HEK293 (cell line): ENCODE measurements at regions not wholly inside any gene's neighbourhood (a gene's known extent, or its start where the extent isn't known, plus 50 kb on each side); places are given as distances from the start of the nearest gene placed in this dataset.

Source experiments
- CTCF ChIA-PET: fragments of 350-600 bp; formaldehyde crosslinking; extraction: SDS; loops from one replicate; lab custom pipeline; 2021; ENCODE audit warnings: antibody characterized with exemption; lab: Yijun Ruan, JAX
- POLR2A ChIA-PET: fragments of 300-600 bp; formaldehyde crosslinking; extraction: SDS; loops from one replicate; lab custom pipeline; 2020; ENCODE audit warnings: antibody characterized with exemption, inconsistent platforms; lab: Yijun Ruan, JAX
- H3K27ac ChIP-seq: fragments of 200-500 bp; sonication (Bioruptor generic); 2 replicates; pipeline ENCODE4 v1.5.1; 2014; ENCODE audit warnings: low read depth, low read length, control low read depth, inconsistent platforms; ENCODE audit errors: extremely low read depth
- H3K36me3 ChIP-seq, 2 experiments: fragments of 200-500 bp in 1 of 2; sonication (Bioruptor generic) in 1 of 2; 1 replicate in 1 of 2; 2 replicates in 1 of 2; pipeline ENCODE4 v1.5.1; 2014 to 2017; ENCODE audit warnings: inconsistent platforms in 2 of 2, low read length in 2 of 2; ENCODE audit not compliant: control insufficient read depth in 2 of 2, insufficient read depth in 1 of 2
- H3K4me1 ChIP-seq: fragments of 200-500 bp; sonication (Bioruptor generic); 2 replicates; pipeline ENCODE4 v1.5.1; 2014; ENCODE audit warnings: mild to moderate bottlenecking, low read length, inconsistent platforms; ENCODE audit not compliant: control insufficient read depth, insufficient read depth
- H3K4me3 ChIP-seq: 2 replicates; pipeline ENCODE4 v1.5.1; 2011; ENCODE audit warnings: low read depth, mild to moderate bottlenecking, control low read depth, low read length, moderate library complexity
- H3K9me3 ChIP-seq: fragments of 200-500 bp; sonication (Bioruptor generic); 2 replicates; pipeline ENCODE4 v1.5.1; 2014; ENCODE audit warnings: low read depth, low read length, inconsistent platforms; ENCODE audit not compliant: control insufficient read depth, insufficient read depth
- GLI4 ChIP-seq: fragments of 450-650 bp; formaldehyde crosslinking; IDR thresholded peaks from 2 replicates; pipeline ENCODE4 v1.5.1; 2016; ENCODE audit warnings: missing biosample characterization, missing genetic modification characterization
- KLF7 ChIP-seq: fragments of 450-650 bp; formaldehyde crosslinking; IDR thresholded peaks from 2 replicates; pipeline ENCODE4 v1.5.1; 2016; ENCODE audit warnings: missing biosample characterization, missing genetic modification characterization, borderline replicate concordance
- KLF8 ChIP-seq: fragments of 450-650 bp; formaldehyde crosslinking; IDR thresholded peaks from 2 replicates; pipeline ENCODE4 v1.5.1; 2016; ENCODE audit warnings: missing biosample characterization, missing genetic modification characterization
- KLF9 ChIP-seq: fragments of 450-650 bp; formaldehyde crosslinking; IDR thresholded peaks from 2 replicates; pipeline ENCODE4 v1.5.1; 2016; ENCODE audit warnings: missing biosample characterization, missing genetic modification characterization, low read depth
- OSR2 ChIP-seq: fragments of 450-650 bp; formaldehyde crosslinking; IDR thresholded peaks from 2 replicates; pipeline ENCODE4 v1.5.1; 2016; ENCODE audit warnings: missing biosample characterization, missing genetic modification characterization
- PATZ1 ChIP-seq: fragments of 450-650 bp; formaldehyde crosslinking; IDR thresholded peaks from 2 replicates; pipeline ENCODE4 v1.5.1; 2016; ENCODE audit warnings: missing biosample characterization, missing genetic modification characterization
- PBX3 ChIP-seq: sonication (generic); formaldehyde crosslinking; IDR thresholded peaks from 2 replicates; pipeline ENCODE4 v1.8.1; 2022; ENCODE audit warnings: mild to moderate bottlenecking, moderate library complexity, missing genetic modification reagents
- SALL2 ChIP-seq: fragments of 450-650 bp; formaldehyde crosslinking; IDR thresholded peaks from 2 replicates; pipeline ENCODE4 v1.5.0; 2017; ENCODE audit warnings: missing biosample characterization, mild to moderate bottlenecking, missing genetic modification characterization, borderline replicate concordance
- SP7 ChIP-seq: fragments of 450-650 bp; formaldehyde crosslinking; IDR thresholded peaks from 2 replicates; pipeline ENCODE4 v1.5.1; 2016; ENCODE audit warnings: missing biosample characterization, missing genetic modification characterization
- TCF7L2 ChIP-seq: IDR thresholded peaks from 2 replicates; pipeline ENCODE4 v1.6.1; 2011; ENCODE audit warnings: low read depth, mild to moderate bottlenecking, inconsistent platforms, low read length, moderate library complexity, borderline replicate concordance
- ZBTB26 ChIP-seq: fragments of 450-650 bp; formaldehyde crosslinking; optimal IDR thresholded peaks from 2 replicates; pipeline ENCODE3; 2016; ENCODE audit warnings: missing biosample characterization, mild to moderate bottlenecking, missing genetic modification characterization
- ZBTB7A ChIP-seq: fragments of 450-650 bp; formaldehyde crosslinking; IDR thresholded peaks from 2 replicates; pipeline ENCODE4 v1.5.1; 2016; ENCODE audit warnings: low read depth, missing biosample characterization, missing genetic modification characterization
- ZNF112 ChIP-seq: fragments of 450-650 bp; formaldehyde crosslinking; IDR thresholded peaks from 2 replicates; pipeline ENCODE4 v1.5.0; 2017; ENCODE audit warnings: missing biosample characterization, missing genetic modification characterization
- ZNF157 ChIP-seq: fragments of 450-650 bp; formaldehyde crosslinking; IDR thresholded peaks from 2 replicates; pipeline ENCODE4 v1.5.1; 2016; ENCODE audit warnings: missing biosample characterization, missing genetic modification characterization
- ZNF19 ChIP-seq: fragments of 450-650 bp; formaldehyde crosslinking; IDR thresholded peaks from 2 replicates; pipeline ENCODE4; 2016; ENCODE audit warnings: missing biosample characterization, missing genetic modification characterization, low read depth
- ZNF221 ChIP-seq: fragments of 450-650 bp; formaldehyde crosslinking; IDR thresholded peaks from 2 replicates; pipeline ENCODE4 v1.5.1; 2017; ENCODE audit warnings: missing biosample characterization, missing genetic modification characterization, borderline replicate concordance
- ZNF24 ChIP-seq: fragments of 450-650 bp; formaldehyde crosslinking; IDR thresholded peaks from 2 replicates; pipeline ENCODE4 v1.5.1; 2016; ENCODE audit warnings: missing biosample characterization, missing genetic modification characterization
- ZNF510 ChIP-seq: fragments of 450-650 bp; formaldehyde crosslinking; IDR thresholded peaks from 2 replicates; pipeline ENCODE4 v1.5.1; 2018; ENCODE audit warnings: mild to moderate bottlenecking, missing genetic modification characterization, missing biosample characterization; ENCODE audit not compliant: insufficient replicate concordance
- ZNF529 ChIP-seq: fragments of 450-650 bp; formaldehyde crosslinking; IDR thresholded peaks from 2 replicates; pipeline ENCODE4 v1.5.1; 2017; ENCODE audit warnings: missing genetic modification characterization, missing biosample characterization; ENCODE audit not compliant: insufficient replicate concordance
- ZNF639 ChIP-seq: fragments of 450-650 bp; formaldehyde crosslinking; IDR thresholded peaks from 2 replicates; pipeline ENCODE4 v1.5.1; 2016; ENCODE audit warnings: missing biosample characterization, missing genetic modification characterization
- ZNF776 ChIP-seq: fragments of 450-650 bp; formaldehyde crosslinking; IDR thresholded peaks from 2 replicates; pipeline ENCODE4 v1.5.0; 2017; ENCODE audit warnings: missing biosample characterization, missing genetic modification characterization, borderline replicate concordance
- ZSCAN18 ChIP-seq: fragments of 450-650 bp; formaldehyde crosslinking; IDR thresholded peaks from 2 replicates; pipeline ENCODE4 v1.5.1; 2016; ENCODE audit warnings: missing biosample characterization, missing genetic modification characterization

- TF ChIP-seq ZNF639: no peak
- no peak for TF ChIP-seq GLI4 (tag by site-specific recombination)
- no peak for TF ChIP-seq PBX3 (CRISPR knock-in tag)
- TF ChIP-seq ZBTB7A (tag by site-specific recombination): no peak
- TF ChIP-seq KLF7 (tag by site-specific recombination): no peak
- TF ChIP-seq TCF7L2: no peak
- TF ChIP-seq ZNF776 (tag by site-specific recombination): no peak
Measured at GRCh38 chr1:185420588-185421081, 103.6 kb upstream of the IVNS1ABP start (continued).

GRCh38 chr1:185419718-185420117, 102.7 kb upstream of the IVNS1ABP start:
- Histone ChIP-seq H3K9me3 (no peaks in the 10 kb centered on the region), H3K4me3 (no peak overlapping the region), H3K27ac (no peak overlapping the region), H3K36me3 (no peaks in the 10 kb centered on the region), H3K4me1 (no peaks in the 10 kb centered on the region)
- TF ChIP-seq ZNF510 (tag by site-specific recombination): no peak
- no peak for TF ChIP-seq GLI4 (tag by site-specific recombination)
- TF ChIP-seq PATZ1 (tag by site-specific recombination): no peak
- no peak for TF ChIP-seq ZBTB7A (tag by site-specific recombination)
- no peak for TF ChIP-seq ZNF112 (tag by site-specific recombination)
- no peak for TF ChIP-seq KLF8 (tag by site-specific recombination)
- TF ChIP-seq KLF9 (tag by site-specific recombination): no peak
- TF ChIP-seq OSR2: no peak
- no peak for TF ChIP-seq SP7 (tag by site-specific recombination)
- TF ChIP-seq ZNF24 (tag by site-specific recombination): no peak
- no peak for TF ChIP-seq ZNF221 (tag by site-specific recombination)
- TF ChIP-seq ZBTB26 (tag by site-specific recombination): no peak
- no peak for TF ChIP-seq ZNF157 (tag by site-specific recombination)
- TF ChIP-seq KLF7 (tag by site-specific recombination): no peak
- ChIA-PET POLR2A (no interaction called here), CTCF (no interaction called here)

- no peaks in the 10 kb centered on the region for H3K4me1 ChIP-seq
- no peaks in the 10 kb centered on the region for H3K9me3 ChIP-seq
- H3K36me3 ChIP-seq: no peaks in the 10 kb centered on the region
- TF ChIP-seq SALL2 (tag by site-specific recombination) (no peak), ZNF19 (tag by site-specific recombination) (no peak), ZSCAN18 (tag by site-specific recombination) (no peak), ZNF529 (no peak)
- ChIA-PET POLR2A (no interaction called here), CTCF (interaction anchor here (1.3 kb wide), 1 partner anchor 262 kb away, joined by 5 read pairs; no protein-coding TSS in a partner anchor)
- no peak overlapping the region for H3K27ac ChIP-seq
- H3K4me3 ChIP-seq: no peak overlapping the region
Measured at GRCh38 chr1:185418472-185418871, 101.4 kb upstream of the IVNS1ABP start.
